ENCODE measurements at regions not wholly inside any gene's neighbourhood (a gene's known extent, or its start where the extent isn't known, plus 50 kb on each side); places are given as distances from the start of the nearest gene placed in this dataset.
A peak's percentile ranks its signal among the peaks of the same experiment; 100 is the strongest.
"Not testable (repeated sequence)": the region's sequence is repeated elsewhere in the genome, so short reads cannot be mapped to it uniquely, and the experiment has no call there.

GRCh38 chr2:105517814-105518705, 119.2 kb upstream of the FHL2 start:
- no peak overlapping the region for H3K27ac ChIP-seq
- no peak overlapping the region for H3K4me3 ChIP-seq

GRCh38 chr2:105515581-105516415, 116.9 kb upstream of the FHL2 start:
- H3K27ac ChIP-seq, result no peak overlapping the region
- no peak overlapping the region for H3K4me3 ChIP-seq

GRCh38 chr2:105514576-105514975, 115.7 kb upstream of the FHL2 start:
- Histone ChIP-seq H3K27ac (no peak overlapping the region), H3K4me3 (no peak overlapping the region)

- Histone ChIP-seq H3K27ac (no peak overlapping the region), H3K4me3 (no peak overlapping the region)
Observed at GRCh38 chr2:105510761-105511528, 112.1 kb upstream of the FHL2 start.

GRCh38 chr2:105509269-105510086, 110.6 kb upstream of the FHL2 start:
- Histone ChIP-seq H3K4me3 (no peak overlapping the region), H3K27ac (no peak overlapping the region)

GRCh38 chr2:105506860-105507259, 108.0 kb upstream of the FHL2 start:
- not testable (repeated sequence) for H3K4me3 ChIP-seq, H3K27ac ChIP-seq

GRCh38 chr2:105504459-105504858, 105.6 kb upstream of the FHL2 start:
- Histone ChIP-seq H3K4me3 (no peak overlapping the region), H3K27ac (no peak overlapping the region)

GRCh38 chr2:105502625-105503334, 103.9 kb upstream of the FHL2 start:
- no peak overlapping the region for H3K27ac ChIP-seq
- H3K4me3 ChIP-seq, result no peak overlapping the region

- H3K27ac ChIP-seq, result no peak overlapping the region
Observed at GRCh38 chr2:105498281-105498846, 99.5 kb upstream of the FHL2 start.

GRCh38 chr2:105497094-105497493, 98.2 kb upstream of the FHL2 start:
- Histone ChIP-seq H3K27ac (peak overlapping the region in 1 of 21 experiments; percentile 34), H3K4me3 (no peak overlapping the region)

More at GRCh38 chr2:105498281-105498846, 99.5 kb upstream of the FHL2 start:
- H3K4me3 ChIP-seq, result no peak overlapping the region

GRCh38 chr2:105496271-105496670, 97.4 kb upstream of the FHL2 start:
- Histone ChIP-seq H3K4me3 (no peak overlapping the region), H3K27ac (no peak overlapping the region)

GRCh38 chr2:105494683-105495425, 96.0 kb upstream of the FHL2 start:
- Histone ChIP-seq H3K4me3 (no peak overlapping the region), H3K27ac (no peak overlapping the region)

- Histone ChIP-seq H3K4me3 (no peak overlapping the region), H3K27ac (no peak overlapping the region)
Observed at GRCh38 chr2:105490956-105491355, 92.1 kb upstream of the FHL2 start.

- H3K4me3 ChIP-seq, result no peak overlapping the region
Observed at GRCh38 chr2:105490204-105490603, 91.4 kb upstream of the FHL2 start.

GRCh38 chr2:105489168-105489878, 90.5 kb upstream of the FHL2 start:
- no peak overlapping the region for H3K4me3 ChIP-seq
- H3K27ac ChIP-seq, result no peak overlapping the region

More at GRCh38 chr2:105490204-105490603, 91.4 kb upstream of the FHL2 start:
- H3K27ac ChIP-seq, result no peak overlapping the region

- no peak overlapping the region for H3K4me3 ChIP-seq
Observed at GRCh38 chr2:105488285-105488684, 89.4 kb upstream of the FHL2 start.

More at GRCh38 chr2:105488285-105488684, 89.4 kb upstream of the FHL2 start:
- peak overlapping the region in 1 of 21 experiments; percentile 19 for H3K27ac ChIP-seq
